ENCODE measurements at regions not wholly inside any gene's neighbourhood (a gene's known extent, or its start where the extent isn't known, plus 50 kb on each side); places are given as distances from the start of the nearest gene placed in this dataset.

DNA sequence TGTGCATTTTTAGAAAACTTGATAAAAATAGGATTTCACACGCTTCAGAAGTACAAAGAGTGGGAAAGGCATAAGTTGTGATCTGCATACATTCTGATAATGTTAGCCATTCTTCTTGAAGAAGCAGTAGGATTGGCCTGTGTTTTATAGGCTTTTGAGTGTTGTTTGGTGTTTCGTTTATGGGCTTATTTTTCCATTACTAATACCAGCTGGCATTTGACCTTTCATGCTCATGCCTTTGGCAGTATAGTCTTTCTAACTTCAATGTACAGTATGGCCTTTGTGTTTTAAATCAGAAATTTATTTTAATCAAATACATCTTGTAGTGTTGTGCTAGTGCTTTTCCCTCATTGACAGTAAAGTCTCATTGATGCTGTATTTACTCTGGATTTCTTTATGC lies 51.5 kb upstream of the SLC4A4 start:
- no peak for DNase-seq

GRCh38 chr4:71288875-71289274 lies 49.9 kb upstream of the SLC4A4 start:
- no peak for DNase-seq
